ENCODE measurements at regions not wholly inside any gene's neighbourhood (a gene's known extent, or its start where the extent isn't known, plus 50 kb on each side); places are given as distances from the start of the nearest gene placed in this dataset.
A peak's percentile ranks its signal among the peaks of the same experiment; 100 is the strongest.

- H3K9me3 ChIP-seq (ENCODE audit: control insufficient read depth, low read depth, low read length) = no peaks in the 10 kb centered on the region
- peak overlapping the region; percentile 51 for H3K27ac ChIP-seq (ENCODE audit: low read length)
- no CpG with 5 or more reads among the region's 11 CpGs for WGBS (ENCODE audit: insufficient coverage, low lambda C conversion rate)
- peak in 1 of 2 donors; percentile 59 for DNase-seq
- H3K36me3 ChIP-seq (ENCODE audit: control insufficient read depth, insufficient read depth, low read length) = no peaks in the 10 kb centered on the region
- no peak overlapping the region for H3K4me3 ChIP-seq (ENCODE audit: low read length)
- peaks cover 65% of the 10 kb centered on the region for H3K4me1 ChIP-seq (ENCODE audit: control insufficient read depth, insufficient read depth, low read length)
- no peaks in the 10 kb centered on the region for H3K27me3 ChIP-seq (ENCODE audit: control insufficient read depth, insufficient read depth, low read length)
Observed at GRCh38 chr17:72432143-72432621, 311.4 kb downstream of the SOX9 start.

GRCh38 chr17:72432881-72433280, 312.1 kb downstream of the SOX9 start:
- peak in 1 of 2 donors; percentile 20 for DNase-seq
- Histone ChIP-seq H3K4me3 (ENCODE audit: low read length) (no peak overlapping the region), H3K36me3 (ENCODE audit: control insufficient read depth, insufficient read depth, low read length) (no peaks in the 10 kb centered on the region), H3K27ac (ENCODE audit: low read length) (peak overlapping the region; percentile 51), H3K4me1 (ENCODE audit: control insufficient read depth, insufficient read depth, low read length) (peaks cover 61% of the 10 kb centered on the region), H3K27me3 (ENCODE audit: control insufficient read depth, insufficient read depth, low read length) (no peaks in the 10 kb centered on the region), H3K9me3 (ENCODE audit: control insufficient read depth, low read depth, low read length) (no peaks in the 10 kb centered on the region)
- no CpG with 5 or more reads among the region's 4 CpGs for WGBS (ENCODE audit: insufficient coverage, low lambda C conversion rate)

GRCh38 chr17:72433797-72434196, 313.0 kb downstream of the SOX9 start:
- H3K36me3 ChIP-seq (ENCODE audit: control insufficient read depth, insufficient read depth, low read length) = no peaks in the 10 kb centered on the region
- peaks cover 51% of the 10 kb centered on the region for H3K4me1 ChIP-seq (ENCODE audit: control insufficient read depth, insufficient read depth, low read length)
- DNase-seq = no peak
- H3K4me3 ChIP-seq (ENCODE audit: low read length) = no peak overlapping the region
- H3K27ac ChIP-seq (ENCODE audit: low read length) = no peak overlapping the region
- H3K9me3 ChIP-seq (ENCODE audit: control insufficient read depth, low read depth, low read length) = no peaks in the 10 kb centered on the region
- H3K27me3 ChIP-seq (ENCODE audit: control insufficient read depth, insufficient read depth, low read length) = no peaks in the 10 kb centered on the region
- no CpG with 5 or more reads among the region's 3 CpGs for WGBS (ENCODE audit: insufficient coverage, low lambda C conversion rate)

DNA sequence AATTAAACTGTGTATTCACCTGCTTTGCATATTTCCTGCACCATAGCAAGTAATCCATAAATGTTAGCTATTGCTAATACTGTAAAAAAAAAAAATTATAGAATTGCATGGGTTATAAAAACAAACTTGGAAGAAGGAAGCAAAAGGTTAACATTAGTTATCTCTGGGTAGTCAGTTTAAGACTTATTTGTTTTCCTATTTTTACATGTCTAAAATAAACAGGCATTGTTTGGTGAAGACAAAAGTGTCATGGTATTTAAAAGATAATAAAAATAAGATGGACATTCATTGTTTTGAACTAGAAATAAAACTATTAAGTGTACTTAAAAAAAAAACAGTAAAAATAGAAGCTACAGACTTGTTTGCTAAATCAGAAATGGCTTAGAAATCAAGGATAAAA, 313.8 kb downstream of the SOX9 start:
- DNase-seq = no peak
- no peaks in the 10 kb centered on the region for H3K27me3 ChIP-seq (ENCODE audit: control insufficient read depth, insufficient read depth, low read length)
- no peak overlapping the region for H3K4me3 ChIP-seq (ENCODE audit: low read length)
- no peaks in the 10 kb centered on the region for H3K9me3 ChIP-seq (ENCODE audit: control insufficient read depth, low read depth, low read length)
- H3K36me3 ChIP-seq (ENCODE audit: control insufficient read depth, insufficient read depth, low read length) = no peaks in the 10 kb centered on the region
- H3K27ac ChIP-seq (ENCODE audit: low read length) = no peak overlapping the region
- peaks cover 44% of the 10 kb centered on the region for H3K4me1 ChIP-seq (ENCODE audit: control insufficient read depth, insufficient read depth, low read length)

- H3K4me1 ChIP-seq (ENCODE audit: control insufficient read depth, insufficient read depth, low read length) = peaks cover 39% of the 10 kb centered on the region
- H3K36me3 ChIP-seq (ENCODE audit: control insufficient read depth, insufficient read depth, low read length) = no peaks in the 10 kb centered on the region
- no CpG with 5 or more reads among the region's 9 CpGs for WGBS (ENCODE audit: insufficient coverage, low lambda C conversion rate)
- H3K27ac ChIP-seq (ENCODE audit: low read length) = no peak overlapping the region
- no peak overlapping the region for H3K4me3 ChIP-seq (ENCODE audit: low read length)
- no peak for DNase-seq
- no peaks in the 10 kb centered on the region for H3K27me3 ChIP-seq (ENCODE audit: control insufficient read depth, insufficient read depth, low read length)
- H3K9me3 ChIP-seq (ENCODE audit: control insufficient read depth, low read depth, low read length) = no peaks in the 10 kb centered on the region
Observed at GRCh38 chr17:72434991-72435618, 314.3 kb downstream of the SOX9 start.

DNA sequence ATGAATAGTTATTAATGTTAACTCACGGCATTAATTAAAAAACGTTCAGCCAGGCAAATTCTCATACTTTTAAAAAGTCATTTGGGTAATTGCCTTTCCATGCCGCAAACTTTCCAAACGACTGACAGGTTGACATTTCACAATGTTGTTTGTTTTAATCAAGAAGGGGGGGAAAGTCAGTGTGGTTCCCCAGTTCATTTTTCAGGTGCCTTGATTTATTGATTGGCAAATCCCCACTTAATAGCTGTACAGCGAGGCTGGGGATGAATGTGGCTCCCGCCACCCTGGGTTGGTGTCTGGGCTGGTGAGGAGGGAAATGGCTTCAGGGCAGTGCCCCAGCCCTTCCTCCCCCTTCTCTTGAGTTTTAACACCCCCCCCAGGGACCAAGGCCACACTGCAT, 318.0 kb downstream of the SOX9 start:
- no peaks in the 10 kb centered on the region for H3K36me3 ChIP-seq (ENCODE audit: control insufficient read depth, insufficient read depth, low read length)
- no peak overlapping the region for H3K27ac ChIP-seq (ENCODE audit: low read length)
- no peak overlapping the region for H3K4me3 ChIP-seq (ENCODE audit: low read length)
- 70% methylated on average over 2 of the region's 6 CpGs for WGBS (ENCODE audit: insufficient coverage, low lambda C conversion rate)
- DNase-seq = no peak
- H3K27me3 ChIP-seq (ENCODE audit: control insufficient read depth, insufficient read depth, low read length) = no peaks in the 10 kb centered on the region
- H3K4me1 ChIP-seq (ENCODE audit: control insufficient read depth, insufficient read depth, low read length) = peaks cover 26% of the 10 kb centered on the region
- H3K9me3 ChIP-seq (ENCODE audit: control insufficient read depth, low read depth, low read length) = no peaks in the 10 kb centered on the region

DNA sequence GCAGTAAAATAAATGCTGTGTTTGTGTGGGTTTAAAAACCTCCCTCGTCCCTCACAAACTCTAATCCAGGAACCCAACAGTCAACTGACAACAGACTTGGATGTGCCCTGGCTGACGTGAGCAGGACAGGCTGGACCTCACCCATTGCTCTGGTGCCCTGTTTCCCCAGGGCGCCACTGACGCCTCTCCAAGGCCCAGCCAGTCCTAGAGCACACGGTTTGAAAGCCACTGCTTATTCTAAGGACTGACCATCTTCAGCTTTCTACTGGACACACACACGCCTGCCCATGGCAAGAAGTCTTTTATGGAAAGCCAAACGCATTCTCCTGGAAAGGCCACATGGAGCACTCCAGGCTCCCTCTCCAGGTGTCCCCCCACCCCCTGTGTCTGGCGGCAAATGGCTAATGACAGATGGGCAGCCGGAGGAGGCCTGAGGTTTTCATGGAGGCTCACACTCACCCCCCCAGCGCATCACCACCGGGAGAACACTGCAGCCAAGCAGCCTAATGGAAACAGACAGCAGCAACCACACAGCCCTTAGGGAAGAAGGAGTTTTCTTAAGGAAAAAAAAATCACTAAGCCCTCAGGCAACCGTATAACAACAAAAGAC, 319.2 kb downstream of the SOX9 start:
- Histone ChIP-seq H3K27me3 (ENCODE audit: control insufficient read depth, insufficient read depth, low read length) (no peaks in the 10 kb centered on the region), H3K27ac (ENCODE audit: low read length) (no peak overlapping the region), H3K4me1 (ENCODE audit: control insufficient read depth, insufficient read depth, low read length) (peaks cover 34% of the 10 kb centered on the region), H3K36me3 (ENCODE audit: control insufficient read depth, insufficient read depth, low read length) (no peaks in the 10 kb centered on the region), H3K9me3 (ENCODE audit: control insufficient read depth, low read depth, low read length) (peaks cover 4% of the 10 kb centered on the region), H3K4me3 (ENCODE audit: low read length) (no peak overlapping the region)
- DNase-seq = no peak
- no CpG with 5 or more reads among the region's 12 CpGs for WGBS (ENCODE audit: insufficient coverage, low lambda C conversion rate)

GRCh38 chr17:72440961-72441360, 320.1 kb downstream of the SOX9 start:
- 86% methylated on average over 1 of the region's 6 CpGs for WGBS (ENCODE audit: insufficient coverage, low lambda C conversion rate)
- DNase-seq = no peak
- no peak overlapping the region for H3K4me3 ChIP-seq (ENCODE audit: low read length)
- no peaks in the 10 kb centered on the region for H3K27me3 ChIP-seq (ENCODE audit: control insufficient read depth, insufficient read depth, low read length)
- no peaks in the 10 kb centered on the region for H3K36me3 ChIP-seq (ENCODE audit: control insufficient read depth, insufficient read depth, low read length)
- peak overlapping the region; percentile 84 for H3K27ac ChIP-seq (ENCODE audit: low read length)
- peaks cover 39% of the 10 kb centered on the region for H3K4me1 ChIP-seq (ENCODE audit: control insufficient read depth, insufficient read depth, low read length)
- H3K9me3 ChIP-seq (ENCODE audit: control insufficient read depth, low read depth, low read length) = peaks cover 4% of the 10 kb centered on the region

DNA sequence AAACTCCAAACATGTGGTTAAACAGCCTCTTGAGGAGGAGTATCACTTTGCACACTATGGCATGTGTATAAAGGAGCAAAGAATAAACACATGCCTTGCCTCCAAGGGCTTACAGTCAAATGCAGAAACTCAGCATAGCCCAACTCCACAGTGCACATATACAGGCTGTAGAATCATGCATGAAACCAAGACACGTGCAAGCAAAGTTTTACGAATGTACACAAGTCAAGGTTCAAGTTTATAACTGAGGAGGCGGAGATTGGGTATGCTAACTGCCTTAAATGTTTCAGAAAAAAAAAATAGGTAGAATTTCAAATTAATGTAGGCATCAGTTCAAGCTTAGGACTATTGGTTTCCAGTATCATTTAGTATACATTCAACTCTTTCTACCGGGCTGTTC, 321.1 kb downstream of the SOX9 start:
- H3K36me3 ChIP-seq (ENCODE audit: control insufficient read depth, insufficient read depth, low read length) = no peaks in the 10 kb centered on the region
- H3K27me3 ChIP-seq (ENCODE audit: control insufficient read depth, insufficient read depth, low read length) = no peaks in the 10 kb centered on the region
- WGBS (ENCODE audit: insufficient coverage, low lambda C conversion rate) = no CpG with 5 or more reads among the region's 4 CpGs
- peaks cover 4% of the 10 kb centered on the region for H3K9me3 ChIP-seq (ENCODE audit: control insufficient read depth, low read depth, low read length)
- peak overlapping the region; percentile 84 for H3K27ac ChIP-seq (ENCODE audit: low read length)
- no peak overlapping the region for H3K4me3 ChIP-seq (ENCODE audit: low read length)
- DNase-seq = peak; percentile 69 to 88
- H3K4me1 ChIP-seq (ENCODE audit: control insufficient read depth, insufficient read depth, low read length) = peaks cover 43% of the 10 kb centered on the region

DNA sequence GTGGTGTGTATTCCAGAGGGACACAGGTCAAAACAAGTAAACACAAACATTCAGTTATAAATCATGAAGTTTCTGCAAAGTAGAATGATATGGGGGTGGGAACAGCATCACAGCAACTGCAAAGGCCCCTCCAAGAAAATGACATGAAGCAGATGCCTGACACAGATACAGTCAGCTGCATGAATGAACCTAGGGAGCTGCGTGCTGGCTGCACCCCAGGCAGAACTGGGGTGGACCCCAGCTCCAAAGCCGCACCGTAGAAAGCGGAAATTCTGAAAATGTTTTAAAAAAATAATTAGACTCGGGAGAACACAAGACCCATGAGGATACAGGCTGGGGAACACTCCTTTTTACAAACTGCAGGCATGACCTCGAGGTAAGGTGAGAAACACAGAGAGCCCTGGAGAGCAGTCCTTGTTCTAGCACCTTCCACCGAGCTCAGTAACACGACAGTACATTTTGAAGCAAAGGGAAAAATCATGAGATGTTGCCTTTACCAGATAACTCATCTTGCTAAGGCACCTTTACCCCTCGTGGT, 323.8 kb downstream of the SOX9 start:
- Histone ChIP-seq H3K4me1 (ENCODE audit: control insufficient read depth, insufficient read depth, low read length) (peaks cover 45% of the 10 kb centered on the region), H3K9me3 (ENCODE audit: control insufficient read depth, low read depth, low read length) (peaks cover 4% of the 10 kb centered on the region), H3K36me3 (ENCODE audit: control insufficient read depth, insufficient read depth, low read length) (no peaks in the 10 kb centered on the region), H3K27ac (ENCODE audit: low read length) (peak overlapping the region; percentile 74), H3K27me3 (ENCODE audit: control insufficient read depth, insufficient read depth, low read length) (no peaks in the 10 kb centered on the region), H3K4me3 (ENCODE audit: low read length) (no peak overlapping the region)
- WGBS (ENCODE audit: insufficient coverage, low lambda C conversion rate) = no CpG with 5 or more reads among the region's 9 CpGs
- DNase-seq = no peak
